HUES64 (cell line): ENCODE measurements at regions not wholly inside any gene's neighbourhood (a gene's known extent, or its start where the extent isn't known, plus 50 kb on each side); places are given as distances from the start of the nearest gene placed in this dataset.
"Not testable (repeated sequence)": the region's sequence is repeated elsewhere in the genome, so short reads cannot be mapped to it uniquely, and the experiment has no call there.

Experiments
- H3K27ac ChIP-seq: 2 replicates; pipeline ENCODE4 v1.7.0; 2013; ENCODE audit warnings: low read depth, low read length, inconsistent platforms
- H3K27me3 ChIP-seq: 2 replicates; pipeline ENCODE4 v1.6.1; 2013; ENCODE audit warnings: mild to moderate bottlenecking, low read length; ENCODE audit not compliant: insufficient read depth
- H3K36me3 ChIP-seq: 2 replicates; pipeline ENCODE4 v1.6.1; 2013; ENCODE audit warnings: mild to moderate bottlenecking, low read length; ENCODE audit not compliant: insufficient read depth
- H3K4me1 ChIP-seq: 2 replicates; pipeline ENCODE4 v1.6.1; 2013; ENCODE audit warnings: mild to moderate bottlenecking, low read length, moderate library complexity; ENCODE audit not compliant: insufficient read depth
- H3K4me3 ChIP-seq: 2 replicates; pipeline ENCODE4 v1.5.1; 2013; ENCODE audit warnings: mild to moderate bottlenecking, low read length, moderate library complexity
- H3K9ac ChIP-seq: 2 replicates; pipeline ENCODE4 v1.6.1; 2013; ENCODE audit warnings: mild to moderate bottlenecking, low read depth, low read length
- H3K9me3 ChIP-seq: 2 replicates; pipeline ENCODE4 v1.6.1; 2013; ENCODE audit warnings: low read depth, low read length; ENCODE audit not compliant: insufficient read depth
- WGBS: fragments of 150-250, 120-280 bp; methylation state at CpG from one replicate; pipeline ENCODE4 v1.1.7; 2013; ENCODE audit warnings: missing lambda C conversion rate; 5-methylcytosine and 5-hydroxymethylcytosine counted together

DNA sequence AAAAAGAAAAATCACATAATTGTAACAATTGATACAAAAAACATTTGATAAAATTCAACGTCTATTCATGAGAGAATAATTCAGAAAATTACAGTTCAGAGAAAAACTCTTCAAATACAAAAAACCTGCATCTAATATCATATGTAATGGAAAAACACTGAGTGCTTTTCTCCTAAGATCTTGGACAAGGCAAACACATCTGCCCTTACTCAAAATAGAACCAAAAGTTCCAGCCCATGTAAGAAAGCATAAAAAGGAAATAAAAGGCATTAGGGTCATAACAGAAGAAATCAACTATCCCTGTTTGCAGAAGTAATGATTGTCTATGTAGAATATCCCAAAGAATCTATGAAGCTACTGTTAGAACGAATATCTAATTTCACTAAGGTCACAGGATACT lies 721.4 kb downstream of the RFPL4B start:
- WGBS: 100% methylated on average over 1 of the region's 2 CpGs
- Histone ChIP-seq H3K27me3 (no peaks in the 10 kb centered on the region), H3K27ac (no peak overlapping the region), H3K4me3 (no peak overlapping the region), H3K36me3 (no peaks in the 10 kb centered on the region), H3K9me3 (no peaks in the 10 kb centered on the region), H3K4me1 (peaks cover 28% of the 10 kb centered on the region), H3K9ac (no peak overlapping the region)

DNA sequence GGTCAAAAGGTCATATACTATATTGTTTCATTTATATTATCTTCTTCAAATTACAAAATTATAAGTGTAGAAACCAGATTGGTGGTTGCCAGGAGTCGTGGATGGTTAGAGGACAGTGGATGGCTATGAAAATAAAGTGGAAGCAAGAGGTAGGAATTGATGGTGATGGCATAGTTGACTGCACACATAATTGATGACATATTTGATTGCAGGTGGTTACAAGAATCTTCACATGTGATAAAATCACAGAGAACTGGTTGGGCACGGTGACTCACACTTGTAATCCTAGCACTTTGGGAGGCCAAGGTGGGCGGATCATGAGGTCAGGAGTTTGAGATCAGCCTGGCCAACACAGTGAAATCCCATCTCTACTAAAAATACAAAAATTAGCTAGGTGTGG lies 723.6 kb downstream of the RFPL4B start:
- H3K4me3 ChIP-seq: not testable (repeated sequence)
- 89% methylated on average over 2 of the region's 3 CpGs for WGBS

DNA sequence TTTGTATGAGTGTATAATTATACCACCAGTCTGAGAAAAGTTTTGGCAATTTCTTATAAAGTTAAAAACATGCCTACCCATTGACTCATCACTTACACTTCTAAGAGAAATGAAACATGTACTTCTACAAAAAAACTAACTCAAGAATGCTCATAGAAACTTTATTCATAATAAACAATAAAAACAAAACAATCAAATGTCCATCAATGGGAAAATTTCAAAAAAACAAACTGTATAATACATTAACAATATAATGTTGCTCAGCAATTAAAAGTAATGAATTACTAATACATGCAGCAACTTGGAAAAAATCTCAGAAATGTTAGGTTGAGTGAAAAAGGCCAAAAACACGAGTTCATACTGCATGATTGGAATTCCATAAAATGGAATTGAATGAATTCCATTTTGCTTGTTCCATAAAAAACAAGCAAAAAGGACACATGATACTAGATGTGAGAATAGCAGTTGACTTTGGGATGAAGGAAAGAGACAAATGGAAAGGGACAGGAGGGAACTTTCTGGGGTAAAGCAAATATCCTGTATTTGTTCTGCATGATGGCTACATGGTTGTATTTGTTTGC lies 726.6 kb downstream of the RFPL4B start:
- H3K9me3 ChIP-seq: no peaks in the 10 kb centered on the region
- no peaks in the 10 kb centered on the region for H3K36me3 ChIP-seq
- H3K4me3 ChIP-seq: no peak overlapping the region
- no peaks in the 10 kb centered on the region for H3K27me3 ChIP-seq
- WGBS: 92% methylated on average over 1 of the region's 1 CpG
- no peak overlapping the region for H3K9ac ChIP-seq
- H3K27ac ChIP-seq: no peak overlapping the region
- H3K4me1 ChIP-seq: no peaks in the 10 kb centered on the region

More for the DNA sequence above, 723.6 kb downstream of the RFPL4B start:
- H3K27me3 ChIP-seq, H3K9me3 ChIP-seq, H3K36me3 ChIP-seq, H3K27ac ChIP-seq, H3K9ac ChIP-seq: not testable (repeated sequence)
- H3K4me1 ChIP-seq: peaks cover 22% of the 10 kb centered on the region

DNA sequence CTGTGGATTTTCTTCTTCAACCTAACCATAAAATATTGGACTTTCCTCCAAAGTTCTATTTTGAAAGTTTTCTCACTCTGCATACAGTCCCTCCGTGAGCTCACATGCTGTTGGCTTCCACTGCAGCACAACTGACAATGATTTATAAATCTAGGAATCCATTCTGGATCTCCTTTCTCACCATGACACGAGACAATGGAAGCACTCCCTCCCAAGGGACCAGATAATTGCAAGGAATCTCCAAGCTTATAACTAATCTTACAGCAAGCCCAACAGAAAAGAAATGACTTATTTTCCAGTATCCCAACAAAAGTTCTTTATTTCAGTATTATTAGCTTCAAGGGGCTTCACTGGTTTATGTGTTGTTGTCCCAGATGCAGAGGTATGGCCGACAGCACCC lies 729.0 kb downstream of the RFPL4B start:
- Histone ChIP-seq H3K27ac (no peak overlapping the region), H3K4me3 (no peak overlapping the region), H3K9ac (no peak overlapping the region), H3K27me3 (no peaks in the 10 kb centered on the region), H3K4me1 (no peaks in the 10 kb centered on the region), H3K9me3 (no peaks in the 10 kb centered on the region), H3K36me3 (no peaks in the 10 kb centered on the region)
- 92% methylated on average over 3 of the region's 3 CpGs for WGBS

DNA sequence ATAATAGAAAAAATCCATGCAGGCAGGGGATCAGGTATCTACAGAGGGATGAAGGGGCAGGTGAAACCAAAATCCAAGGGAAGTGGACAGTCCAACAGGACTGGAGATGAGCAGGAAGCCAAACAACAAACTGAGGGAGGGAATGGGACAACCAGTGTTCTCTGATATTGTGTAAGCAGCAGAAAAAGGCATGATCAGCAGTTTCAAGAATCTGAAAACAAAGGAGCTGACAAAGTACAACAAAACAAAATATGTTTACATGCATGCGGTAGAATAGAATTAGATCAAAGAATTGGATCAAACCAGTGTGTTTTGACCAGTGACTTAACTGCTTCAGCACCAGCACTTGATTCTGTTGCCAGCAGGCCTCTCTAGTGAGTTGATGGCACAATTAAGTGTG lies 729.7 kb downstream of the RFPL4B start:
- no peaks in the 10 kb centered on the region for H3K4me1 ChIP-seq
- no peaks in the 10 kb centered on the region for H3K27me3 ChIP-seq
- H3K9ac ChIP-seq: no peak overlapping the region
- H3K27ac ChIP-seq: no peak overlapping the region
- 97% methylated on average over 1 of the region's 1 CpG for WGBS
- H3K4me3 ChIP-seq: no peak overlapping the region
- H3K36me3 ChIP-seq: no peaks in the 10 kb centered on the region
- H3K9me3 ChIP-seq: no peaks in the 10 kb centered on the region

DNA sequence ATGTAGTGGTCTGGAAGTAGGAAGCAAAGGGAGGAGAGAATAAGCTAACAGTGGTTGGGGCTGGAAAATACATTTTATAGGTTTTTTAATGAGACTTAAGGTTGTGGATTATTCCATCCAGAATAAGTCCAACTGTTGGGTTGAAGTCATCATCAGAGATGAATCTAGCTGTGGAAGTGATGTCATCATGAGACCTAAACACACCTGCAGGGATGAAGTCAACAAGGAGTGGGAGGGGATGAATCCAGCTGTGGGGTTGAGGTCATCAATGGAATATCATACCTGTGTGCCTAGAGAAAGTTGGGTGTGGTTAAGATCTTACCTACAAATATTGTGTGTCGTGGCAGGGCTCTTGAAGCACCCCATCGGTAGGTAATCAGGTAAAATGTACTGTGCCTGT lies 730.7 kb downstream of the RFPL4B start:
- Histone ChIP-seq H3K27me3 (no peaks in the 10 kb centered on the region), H3K27ac (no peak overlapping the region), H3K36me3 (no peaks in the 10 kb centered on the region), H3K4me1 (no peaks in the 10 kb centered on the region), H3K4me3 (no peak overlapping the region), H3K9me3 (no peaks in the 10 kb centered on the region), H3K9ac (no peak overlapping the region)
- WGBS: 92% methylated on average over 2 of the region's 2 CpGs

DNA sequence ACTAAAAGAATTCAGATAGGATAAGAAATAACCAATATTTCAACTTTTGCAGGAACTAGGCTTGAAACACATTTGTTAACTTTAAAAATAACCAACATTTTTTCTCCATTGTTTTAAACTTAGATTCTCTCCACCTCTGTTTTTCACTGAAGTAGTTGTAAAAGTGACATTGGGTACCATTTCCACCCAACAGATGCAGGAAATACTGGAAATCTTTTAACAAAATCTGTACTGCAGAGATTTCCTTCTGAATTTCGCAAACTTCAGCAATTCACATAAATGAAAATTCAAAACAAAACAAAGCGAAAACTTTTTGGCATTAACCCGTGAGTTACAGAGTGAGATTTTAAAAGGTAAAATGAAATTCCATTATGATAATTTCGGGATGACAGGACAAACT lies 731.7 kb downstream of the RFPL4B start:
- WGBS: 95% methylated on average over 4 of the region's 4 CpGs
- Histone ChIP-seq H3K9ac (no peak overlapping the region), H3K4me1 (no peaks in the 10 kb centered on the region), H3K36me3 (no peaks in the 10 kb centered on the region), H3K27ac (no peak overlapping the region), H3K4me3 (no peak overlapping the region), H3K9me3 (no peaks in the 10 kb centered on the region), H3K27me3 (no peaks in the 10 kb centered on the region)

DNA sequence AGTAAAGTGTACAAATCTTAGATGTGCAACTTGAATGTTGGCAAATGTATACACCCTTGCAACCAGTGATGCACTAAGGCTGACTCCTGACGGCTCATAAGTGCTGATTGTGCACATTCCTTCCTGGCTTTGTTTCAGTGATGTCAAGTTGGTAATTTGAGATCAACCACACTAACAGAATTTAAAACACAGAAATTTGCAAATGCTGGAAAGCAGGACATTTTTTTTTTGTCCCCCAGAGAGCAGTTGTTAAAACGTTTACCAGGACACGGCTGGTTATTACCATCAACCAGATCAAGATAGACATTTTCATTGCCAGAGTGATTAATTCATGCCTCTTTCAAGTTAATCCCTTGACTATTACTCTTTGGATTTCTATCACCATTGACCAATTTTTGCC lies 735.6 kb downstream of the RFPL4B start:
- Histone ChIP-seq H3K27ac (no peak overlapping the region), H3K4me1 (no peaks in the 10 kb centered on the region), H3K36me3 (no peaks in the 10 kb centered on the region), H3K27me3 (no peaks in the 10 kb centered on the region), H3K9ac (no peak overlapping the region), H3K9me3 (no peaks in the 10 kb centered on the region), H3K4me3 (no peak overlapping the region)
- whole genome bisulfite sequencing: 65% methylated on average over 3 of the region's 3 CpGs

DNA sequence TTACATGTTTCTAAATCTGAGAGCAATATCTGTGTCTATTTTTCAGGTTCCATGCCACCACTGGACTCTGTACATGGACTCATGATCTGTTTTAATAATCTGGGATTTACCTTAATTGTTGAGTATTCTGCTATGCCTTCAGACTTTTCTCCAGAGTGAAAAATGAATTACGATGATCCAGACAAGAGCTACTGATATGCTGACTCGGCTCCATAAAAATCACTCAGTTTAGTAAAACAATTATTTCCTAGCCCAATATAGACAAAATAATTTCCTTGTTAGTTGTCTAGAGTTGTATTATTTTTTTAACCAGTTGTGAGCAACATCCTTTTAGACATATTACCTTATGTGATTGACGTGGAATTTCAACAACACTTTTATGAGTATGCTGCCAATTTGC lies 736.8 kb downstream of the RFPL4B start:
- H3K4me3 ChIP-seq: no peak overlapping the region
- no peak overlapping the region for H3K27ac ChIP-seq
- WGBS: 94% methylated on average over 3 of the region's 3 CpGs
- no peaks in the 10 kb centered on the region for H3K27me3 ChIP-seq
- H3K36me3 ChIP-seq: no peaks in the 10 kb centered on the region
- no peak overlapping the region for H3K9ac ChIP-seq
- no peaks in the 10 kb centered on the region for H3K9me3 ChIP-seq
- H3K4me1 ChIP-seq: no peaks in the 10 kb centered on the region

DNA sequence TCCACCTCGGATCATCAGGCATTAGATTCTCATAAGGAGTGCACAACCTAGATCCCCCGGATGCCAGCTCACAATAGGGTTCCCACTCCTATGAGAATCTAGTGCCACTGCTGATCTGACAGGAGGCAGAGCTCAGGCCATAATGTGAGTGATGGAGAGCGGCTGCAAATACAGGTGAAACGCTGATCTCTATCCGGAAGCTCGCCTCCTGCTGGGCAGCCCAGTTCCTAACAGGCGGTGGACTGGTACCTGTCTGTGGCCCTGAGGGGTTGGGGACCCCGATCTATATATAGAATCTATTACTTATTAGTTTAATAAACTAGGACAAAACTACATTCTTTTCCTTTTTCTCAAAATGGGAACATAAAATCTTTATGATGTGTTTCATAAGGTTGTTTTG lies 741.9 kb downstream of the RFPL4B start:
- no peaks in the 10 kb centered on the region for H3K9me3 ChIP-seq
- H3K27me3 ChIP-seq: no peaks in the 10 kb centered on the region
- no peak overlapping the region for H3K9ac ChIP-seq
- H3K4me1 ChIP-seq: no peaks in the 10 kb centered on the region
- no peak overlapping the region for H3K4me3 ChIP-seq
- no peaks in the 10 kb centered on the region for H3K36me3 ChIP-seq
- 87% methylated on average over 7 of the region's 8 CpGs for WGBS
- H3K27ac ChIP-seq: no peak overlapping the region

DNA sequence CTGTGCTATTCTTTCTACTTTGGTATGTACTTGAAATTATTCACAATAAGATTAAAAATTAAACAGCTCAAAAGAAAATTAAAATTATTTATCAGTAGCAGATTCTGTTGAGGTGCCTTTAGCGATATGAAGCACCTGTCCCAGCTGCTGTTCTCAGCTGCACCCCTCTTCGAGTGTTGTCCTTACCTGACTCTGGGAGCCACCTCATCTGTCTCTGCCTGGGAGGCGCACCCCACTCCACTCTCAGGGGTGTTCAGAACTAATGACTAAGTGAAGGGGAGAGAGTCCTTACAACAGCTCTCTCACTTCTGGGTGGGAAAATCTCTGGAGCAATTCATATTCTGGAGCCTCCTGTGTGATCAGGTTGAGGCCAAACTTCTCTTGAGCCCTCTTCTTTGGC lies 745.7 kb downstream of the RFPL4B start:
- Histone ChIP-seq H3K4me3 (no peak overlapping the region), H3K36me3 (no peaks in the 10 kb centered on the region), H3K9me3 (no peaks in the 10 kb centered on the region), H3K27ac (no peak overlapping the region), H3K27me3 (no peaks in the 10 kb centered on the region), H3K9ac (no peak overlapping the region), H3K4me1 (0 out of 2 replicates have a peak, but pooled peaks cover 4% of the 10 kb centered on the region)
- WGBS: 97% methylated on average over 3 of the region's 3 CpGs

DNA sequence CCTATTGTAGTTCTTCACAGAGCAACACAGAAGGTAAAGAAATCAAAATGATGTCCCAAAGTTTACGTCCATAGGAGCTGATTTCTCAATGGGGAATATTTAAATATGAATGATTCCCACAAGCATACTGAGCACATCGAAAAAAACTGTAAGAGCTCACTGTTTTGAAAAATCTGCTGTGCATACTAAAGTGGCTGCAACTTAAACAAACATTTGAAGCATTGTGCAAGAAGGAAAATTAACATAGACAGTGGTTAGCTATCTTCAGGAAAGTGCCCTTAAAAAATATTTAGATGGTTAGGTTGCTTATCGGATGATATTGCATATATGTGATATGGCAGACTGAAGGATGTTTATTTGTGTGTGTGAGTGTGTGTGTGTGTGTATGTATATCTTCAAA lies 747.6 kb downstream of the RFPL4B start:
- H3K36me3 ChIP-seq: no peaks in the 10 kb centered on the region
- H3K27ac ChIP-seq: no peak overlapping the region
- H3K9me3 ChIP-seq: no peaks in the 10 kb centered on the region
- H3K9ac ChIP-seq: no peak overlapping the region
- 83% methylated on average over 2 of the region's 3 CpGs for WGBS
- no peaks in the 10 kb centered on the region for H3K27me3 ChIP-seq
- H3K4me3 ChIP-seq: no peak overlapping the region
- H3K4me1 ChIP-seq: 0 out of 2 replicates have a peak, but pooled peaks cover 4% of the 10 kb centered on the region
